Loucy (cell line): ENCODE measurements at regions not wholly inside any gene's neighbourhood (a gene's known extent, or its start where the extent isn't known, plus 50 kb on each side); places are given as distances from the start of the nearest gene placed in this dataset.

Experiments used
- H2AFZ ChIP-seq: fragments of 200-600 bp; sonication (generic); 2 replicates; pipeline ENCODE4 v1.6.0; 2016; ENCODE audit warnings: antibody characterized with exemption, mild to moderate bottlenecking, low read length, moderate library complexity
- H3F3A ChIP-seq: fragments of 200-600 bp; 2 replicates; pipeline ENCODE4 v1.6.0; 2016; ENCODE audit warnings: antibody characterized with exemption, low read depth, mild to moderate bottlenecking
- H3K27me3 ChIP-seq: fragments of 200-600 bp; sonication (generic); 2 replicates; pipeline ENCODE4 v1.6.1; 2014; ENCODE audit warnings: low read length, mild to moderate bottlenecking; ENCODE audit not compliant: insufficient read depth, poor library complexity, severe bottlenecking
- H3K36me3 ChIP-seq: fragments of 200-600 bp; sonication (generic); 2 replicates; pipeline ENCODE4 v1.6.1; 2016; ENCODE audit warnings: low read length; ENCODE audit not compliant: insufficient read depth
- H3K4me1 ChIP-seq: fragments of 200-600 bp; sonication (generic); 2 replicates; pipeline ENCODE4 v1.5.1; 2014; ENCODE audit warnings: low read length, mild to moderate bottlenecking; ENCODE audit not compliant: insufficient read depth, poor library complexity, severe bottlenecking
- H3K4me2 ChIP-seq: fragments of 200-600 bp; sonication (generic); 2 replicates; pipeline ENCODE4 v1.6.0; 2014; ENCODE audit warnings: antibody characterized with exemption, low read length, low read depth, mild to moderate bottlenecking; ENCODE audit not compliant: poor library complexity, severe bottlenecking
- H3K4me3 ChIP-seq: fragments of 200-600 bp; sonication (generic); 2 replicates; pipeline ENCODE4 v1.5.1; 2014; ENCODE audit warnings: low read length, mild to moderate bottlenecking, mixed read lengths; ENCODE audit not compliant: poor library complexity, severe bottlenecking
- H3K79me2 ChIP-seq: fragments of 200-600 bp; sonication (generic); 2 replicates; pipeline ENCODE4 v1.6.1; 2014; ENCODE audit warnings: low read length; ENCODE audit not compliant: insufficient read depth
- H3K9ac ChIP-seq: fragments of 200-600 bp; sonication (generic); 2 replicates; pipeline ENCODE4 v1.6.0; 2014; ENCODE audit warnings: mild to moderate bottlenecking, low read depth, low read length, moderate library complexity; ENCODE audit not compliant: poor library complexity, severe bottlenecking
- H3K9me2 ChIP-seq: fragments of 200-600 bp; sonication (generic); replicated peaks from 2 replicates; pipeline ENCODE4 v1.6.1; 2016; ENCODE audit warnings: low read depth, low read length, mixed read lengths
- H3K9me3 ChIP-seq: fragments of 200-600 bp; sonication (generic); 2 replicates; pipeline ENCODE4 v1.6.1; 2014; ENCODE audit warnings: mild to moderate bottlenecking, antibody characterized with exemption, low read length, low read depth; ENCODE audit not compliant: insufficient read depth
- H4K20me1 ChIP-seq: fragments of 200-600 bp; sonication (generic); 2 replicates; pipeline ENCODE4 v1.6.0; 2014; ENCODE audit warnings: antibody characterized with exemption, low read length, mild to moderate bottlenecking; ENCODE audit not compliant: insufficient read depth, poor library complexity, severe bottlenecking
- CTCF ChIP-seq: fragments of 200-600 bp; sonication (generic); conservative IDR thresholded peaks from 2 replicates; pipeline ENCODE4 v1.5.1; 2014; ENCODE audit warnings: mild to moderate bottlenecking, antibody characterized with exemption, low read length
- EZH2phosphoT487 ChIP-seq: fragments of 200-600 bp; IDR thresholded peaks from 2 replicates; pipeline ENCODE4 v1.6.1; 2018; ENCODE audit warnings: antibody characterized with exemption, mild to moderate bottlenecking, moderate library complexity, borderline replicate concordance

DNA sequence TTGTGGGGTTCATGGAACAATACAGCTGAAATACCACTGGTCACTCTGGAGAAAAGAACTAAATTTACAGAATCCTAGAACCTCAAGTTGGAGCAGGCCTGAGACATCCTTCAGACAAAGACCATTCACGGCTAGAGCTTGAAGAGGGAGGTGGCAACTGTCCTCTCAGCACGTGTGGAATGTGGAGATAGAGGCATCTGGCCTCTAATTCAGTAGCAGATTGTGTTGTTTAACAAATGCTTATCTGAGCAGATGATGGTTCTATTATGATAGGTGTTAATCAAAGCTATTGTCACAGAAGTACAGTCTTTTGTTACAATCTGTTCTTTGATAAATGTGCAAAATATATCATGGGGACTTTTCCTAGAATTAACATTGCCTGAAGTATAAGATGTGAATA lies 121.7 kb upstream of the KCNIP4 start:
- H3K36me3 ChIP-seq: no peaks in the 10 kb centered on the region
- H3K9me2 ChIP-seq: no peaks in the 10 kb centered on the region
- no peak overlapping the region for H3K4me3 ChIP-seq
- no peaks in the 10 kb centered on the region for H3K9me3 ChIP-seq
- no peak overlapping the region for H3K9ac ChIP-seq
- no peak overlapping the region for H3K4me2 ChIP-seq
- no peak for TF ChIP-seq EZH2phosphoT487
- TF ChIP-seq CTCF: no peak
- no peaks in the 10 kb centered on the region for H3K4me1 ChIP-seq
- no peaks in the 10 kb centered on the region for H3K79me2 ChIP-seq
- no peak overlapping the region for H2AFZ ChIP-seq
- H3K27me3 ChIP-seq: no peaks in the 10 kb centered on the region
- H4K20me1 ChIP-seq: no peaks in the 10 kb centered on the region
- no peaks in the 10 kb centered on the region for H3F3A ChIP-seq

DNA sequence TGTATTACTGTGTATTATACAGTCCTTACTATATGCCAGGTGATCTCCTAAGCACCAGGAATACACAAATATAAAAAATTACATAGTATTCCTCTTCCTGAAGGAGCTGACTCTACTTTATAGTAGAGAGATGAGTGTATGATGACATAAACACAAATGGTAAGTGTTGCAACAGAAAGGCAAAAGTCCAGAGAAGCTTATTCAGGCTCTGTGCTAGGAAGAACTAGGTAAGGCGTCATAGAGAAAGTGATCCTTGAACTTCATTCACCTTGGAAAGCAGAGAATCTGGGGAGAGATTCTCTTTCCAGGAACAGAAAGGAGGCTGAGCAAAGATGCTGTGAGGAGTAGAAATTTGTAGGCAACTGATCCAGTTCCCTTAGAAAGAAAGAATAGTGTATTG lies 115.0 kb upstream of the KCNIP4 start:
- Histone ChIP-seq H3K9ac (no peak overlapping the region), H2AFZ (no peak overlapping the region), H3K79me2 (no peaks in the 10 kb centered on the region), H3K36me3 (no peaks in the 10 kb centered on the region), H3K4me3 (no peak overlapping the region), H3F3A (no peaks in the 10 kb centered on the region), H4K20me1 (no peaks in the 10 kb centered on the region), H3K4me1 (no peaks in the 10 kb centered on the region), H3K9me3 (no peaks in the 10 kb centered on the region), H3K9me2 (no peaks in the 10 kb centered on the region), H3K4me2 (no peak overlapping the region), H3K27me3 (no peaks in the 10 kb centered on the region)
- TF ChIP-seq EZH2phosphoT487 (no peak), CTCF (no peak)

DNA sequence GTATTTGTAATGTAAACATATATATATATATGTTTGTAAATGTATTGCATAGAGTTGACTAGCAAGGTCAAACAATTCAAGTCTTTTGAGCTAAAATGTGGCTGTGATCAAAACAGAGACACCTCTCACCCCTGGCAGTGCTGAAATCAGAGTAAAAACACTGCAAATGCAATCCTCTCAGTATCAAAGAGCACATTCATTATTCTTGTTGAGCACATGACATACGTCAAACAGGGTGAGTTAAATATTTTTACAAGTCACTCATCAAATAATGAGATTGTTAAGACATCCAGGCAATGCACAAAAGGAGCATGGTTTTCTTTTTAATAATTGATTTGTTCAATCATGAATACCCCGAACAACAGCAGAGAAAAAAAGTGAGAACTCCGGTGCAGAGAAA lies 114.1 kb upstream of the KCNIP4 start:
- H3K27me3 ChIP-seq: no peaks in the 10 kb centered on the region
- no peak overlapping the region for H2AFZ ChIP-seq
- no peaks in the 10 kb centered on the region for H3K36me3 ChIP-seq
- no peaks in the 10 kb centered on the region for H3K9me3 ChIP-seq
- no peaks in the 10 kb centered on the region for H3K79me2 ChIP-seq
- H3K4me3 ChIP-seq: no peak overlapping the region
- H3K9me2 ChIP-seq: no peaks in the 10 kb centered on the region
- no peak for TF ChIP-seq EZH2phosphoT487
- TF ChIP-seq CTCF: no peak
- no peaks in the 10 kb centered on the region for H4K20me1 ChIP-seq
- no peak overlapping the region for H3K9ac ChIP-seq
- no peaks in the 10 kb centered on the region for H3F3A ChIP-seq
- H3K4me1 ChIP-seq: no peaks in the 10 kb centered on the region
- no peak overlapping the region for H3K4me2 ChIP-seq
